ENCODE measurements at regions not wholly inside any gene's neighbourhood (a gene's known extent, or its start where the extent isn't known, plus 50 kb on each side); places are given as distances from the start of the nearest gene placed in this dataset.

DNA sequence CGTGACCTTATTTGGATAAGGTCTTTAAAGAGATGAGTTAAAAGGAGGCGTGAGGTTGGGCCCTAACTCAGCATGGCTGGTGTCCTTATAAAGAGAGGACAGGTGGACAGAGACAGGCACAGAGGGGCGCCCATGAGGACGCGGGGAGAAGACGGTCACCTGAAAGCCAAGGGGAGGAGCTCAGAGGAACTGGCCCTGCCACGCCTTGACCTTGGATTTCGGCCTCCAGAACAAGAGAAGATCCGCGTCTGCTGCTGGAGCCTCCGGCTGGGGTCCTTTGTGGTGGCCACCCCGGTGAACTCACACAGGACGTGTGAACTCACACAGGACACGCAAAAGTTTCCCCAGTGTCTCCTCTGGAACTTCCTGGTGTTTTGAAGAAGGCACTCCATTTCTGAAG is 122.7 kb downstream of the SIK1 start:
- TF ChIP-seq, protein P1, sequence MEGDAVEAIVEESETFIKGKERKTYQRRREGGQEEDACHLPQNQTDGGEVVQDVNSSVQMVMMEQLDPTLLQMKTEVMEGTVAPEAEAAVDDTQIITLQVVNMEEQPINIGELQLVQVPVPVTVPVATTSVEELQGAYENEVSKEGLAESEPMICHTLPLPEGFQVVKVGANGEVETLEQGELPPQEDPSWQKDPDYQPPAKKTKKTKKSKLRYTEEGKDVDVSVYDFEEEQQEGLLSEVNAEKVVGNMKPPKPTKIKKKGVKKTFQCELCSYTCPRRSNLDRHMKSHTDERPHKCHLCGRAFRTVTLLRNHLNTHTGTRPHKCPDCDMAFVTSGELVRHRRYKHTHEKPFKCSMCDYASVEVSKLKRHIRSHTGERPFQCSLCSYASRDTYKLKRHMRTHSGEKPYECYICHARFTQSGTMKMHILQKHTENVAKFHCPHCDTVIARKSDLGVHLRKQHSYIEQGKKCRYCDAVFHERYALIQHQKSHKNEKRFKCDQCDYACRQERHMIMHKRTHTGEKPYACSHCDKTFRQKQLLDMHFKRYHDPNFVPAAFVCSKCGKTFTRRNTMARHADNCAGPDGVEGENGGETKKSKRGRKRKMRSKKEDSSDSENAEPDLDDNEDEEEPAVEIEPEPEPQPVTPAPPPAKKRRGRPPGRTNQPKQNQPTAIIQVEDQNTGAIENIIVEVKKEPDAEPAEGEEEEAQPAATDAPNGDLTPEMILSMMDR (conservative IDR thresholded peaks at IDR 0.05; ENCODE audit: low read depth, low read length), result no peak
- no peak for TF ChIP-seq EZH2phosphoT487 (IDR thresholded peaks at IDR 0.05; ENCODE audit: borderline replicate concordance, low read length)
